ENCODE measurements at regions not wholly inside any gene's neighbourhood (a gene's known extent, or its start where the extent isn't known, plus 50 kb on each side); places are given as distances from the start of the nearest gene placed in this dataset.
"Not testable (repeated sequence)": the region's sequence is repeated elsewhere in the genome, so short reads cannot be mapped to it uniquely, and the experiment has no call there.

DNA sequence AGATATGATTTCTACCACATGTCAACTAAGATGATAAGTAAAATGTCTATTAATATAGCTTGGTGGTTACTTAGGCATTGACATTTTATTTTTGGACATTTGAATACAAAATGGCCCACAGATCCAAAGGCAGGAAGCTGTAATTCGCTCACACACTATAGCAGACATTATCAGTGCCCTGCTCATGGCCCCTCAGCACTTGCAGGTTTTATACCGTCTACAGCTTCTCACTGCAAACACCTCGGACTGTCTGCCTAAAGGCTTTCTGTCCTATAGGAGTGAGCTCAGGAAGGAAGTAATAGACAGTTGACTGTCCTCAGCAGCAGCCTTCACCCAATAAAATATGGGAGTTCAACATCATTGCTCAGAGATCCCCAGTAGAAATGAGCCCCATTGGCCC is 140.8 kb upstream of the RASA1 start:
- DNase-seq: no peak
- intact Hi-C loops (cut with DNase I): no loop called here

DNA sequence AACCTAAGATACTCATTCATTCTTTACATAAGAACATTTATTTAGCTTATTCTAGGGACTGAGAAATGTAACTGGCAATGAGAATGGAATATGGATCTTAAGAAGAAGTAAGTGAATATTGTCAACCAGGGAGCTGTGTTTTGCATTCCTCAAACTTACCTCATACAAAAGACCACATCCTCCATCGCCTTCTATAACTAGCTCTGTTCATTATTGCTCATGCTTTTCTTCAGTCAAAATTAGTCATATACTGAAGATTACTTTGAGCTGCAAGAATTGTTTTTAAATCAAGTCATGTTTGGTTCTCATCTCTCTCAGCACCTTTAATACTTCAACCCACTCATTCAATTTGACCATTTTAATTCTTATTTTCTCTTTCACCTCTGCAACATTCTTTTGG is 140.3 kb upstream of the RASA1 start:
- DNase-seq: no peak
- intact Hi-C loops (cut with DNase I): no loop called here

DNA sequence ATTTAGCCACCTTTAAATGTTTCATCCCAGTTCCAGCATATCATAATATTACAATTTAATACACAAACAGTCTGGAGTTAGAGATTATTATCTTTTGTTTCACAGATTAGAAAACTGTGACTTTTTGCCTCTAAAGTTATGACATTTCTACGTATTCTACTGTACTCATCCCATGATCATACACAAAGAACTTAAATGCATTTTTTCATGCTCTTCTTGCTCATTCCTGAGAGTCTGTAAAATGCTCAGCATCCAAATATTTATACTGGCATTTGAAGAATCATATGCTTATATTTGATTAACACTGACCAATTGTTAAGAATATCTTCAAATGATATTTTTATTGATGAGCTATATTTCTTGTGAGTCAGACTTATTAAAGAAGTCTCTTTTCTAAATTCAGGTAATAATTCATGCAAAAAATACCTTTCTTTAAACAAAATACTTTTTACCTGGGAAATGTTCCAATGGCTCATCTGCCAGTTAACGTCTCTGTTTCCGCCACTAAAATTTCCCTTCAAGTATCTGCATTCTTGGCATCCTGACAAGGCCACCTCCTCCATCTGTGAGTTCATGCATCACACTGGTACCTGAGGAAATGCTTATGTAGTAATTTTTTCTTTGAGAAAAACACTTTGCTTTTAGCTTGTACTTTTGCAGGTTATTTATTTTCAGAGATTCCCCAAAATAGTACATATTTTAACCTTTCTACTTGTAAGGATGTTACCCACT is 139.6 kb upstream of the RASA1 start:
- no peak for DNase-seq
- intact Hi-C loops (cut with DNase I): no loop called here

DNA sequence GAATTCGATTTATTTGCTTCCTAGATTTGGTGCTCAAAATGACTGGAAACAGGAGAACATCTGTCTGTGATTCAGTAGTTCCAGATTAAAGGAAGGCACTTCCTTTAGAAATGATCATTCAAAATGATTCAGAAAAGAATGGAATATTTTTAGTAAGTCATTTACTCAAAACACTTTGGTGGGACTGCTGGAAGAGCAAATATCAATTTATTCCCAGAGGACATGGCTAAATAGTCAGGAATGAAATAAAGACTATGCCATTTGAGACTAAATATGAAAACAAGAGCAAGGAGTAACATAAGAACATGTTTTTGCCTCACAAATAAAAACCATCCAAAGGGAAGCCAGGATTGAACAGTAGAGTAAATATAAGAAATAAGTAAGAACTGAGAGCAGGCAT is 138.6 kb upstream of the RASA1 start:
- DNase-seq: no peak
- intact Hi-C loops (cut with DNase I): no loop called here

DNA sequence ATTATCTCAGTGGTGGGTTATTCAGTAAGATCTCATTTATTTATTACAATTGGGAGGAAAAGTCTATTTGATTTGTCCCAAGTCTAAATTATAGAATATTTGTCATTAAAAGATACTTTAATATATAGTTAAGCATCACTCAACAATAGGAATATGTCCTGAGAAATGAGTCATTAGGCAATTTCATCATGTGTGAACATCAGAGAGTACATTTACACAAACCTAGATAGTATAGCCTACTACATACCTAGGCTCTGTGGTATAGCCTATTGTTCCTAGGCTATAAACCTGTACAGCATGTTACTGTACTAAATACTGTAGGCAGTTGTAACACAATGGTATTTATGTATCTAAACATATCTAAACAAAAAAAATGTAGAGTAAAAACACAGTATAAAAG is 135.0 kb upstream of the RASA1 start:
- intact Hi-C loops (cut with DNase I): no loop called here
- DNase-seq: no peak

DNA sequence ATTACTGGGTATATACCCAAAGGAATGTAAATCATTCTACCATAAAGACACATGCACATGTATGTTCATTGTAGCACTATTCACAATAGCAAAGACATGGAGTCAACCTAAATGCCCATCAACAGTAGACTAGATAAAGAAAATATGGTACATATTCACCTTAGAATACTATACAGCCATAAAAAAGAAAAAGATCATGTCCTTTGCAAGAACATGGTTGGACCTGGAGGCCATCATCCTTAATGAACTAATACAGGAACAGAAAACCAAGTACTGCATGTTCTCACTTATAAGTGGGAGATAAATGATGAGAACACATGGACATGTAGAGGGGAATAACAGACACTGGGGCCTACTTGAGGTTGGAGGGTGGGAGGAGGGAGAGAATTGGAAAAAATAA is 133.2 kb upstream of the RASA1 start:
- DNase-seq; intact Hi-C loops (cut with DNase I): not testable (repeated sequence)

DNA sequence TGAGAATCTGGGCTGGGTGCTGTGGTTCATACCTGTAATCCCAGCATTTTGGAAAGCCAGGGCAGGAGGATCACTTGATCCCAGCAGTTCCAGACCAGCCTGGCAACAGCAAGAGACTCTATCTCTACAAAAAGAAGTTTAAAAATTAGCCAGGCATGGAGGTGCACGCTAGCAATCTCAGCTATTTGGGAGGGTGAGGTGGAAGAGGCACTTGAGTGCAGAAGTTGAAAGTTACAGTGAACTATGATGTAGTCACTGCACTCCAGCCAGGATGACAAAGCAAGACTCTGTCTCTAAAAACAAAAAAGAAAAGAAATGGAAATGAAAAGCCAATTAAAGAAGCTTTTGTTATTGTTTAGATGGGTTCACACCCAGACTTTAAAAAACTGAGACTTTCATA is 131.6 kb upstream of the RASA1 start:
- no peak for DNase-seq
- intact Hi-C loops (cut with DNase I): no loop called here

DNA sequence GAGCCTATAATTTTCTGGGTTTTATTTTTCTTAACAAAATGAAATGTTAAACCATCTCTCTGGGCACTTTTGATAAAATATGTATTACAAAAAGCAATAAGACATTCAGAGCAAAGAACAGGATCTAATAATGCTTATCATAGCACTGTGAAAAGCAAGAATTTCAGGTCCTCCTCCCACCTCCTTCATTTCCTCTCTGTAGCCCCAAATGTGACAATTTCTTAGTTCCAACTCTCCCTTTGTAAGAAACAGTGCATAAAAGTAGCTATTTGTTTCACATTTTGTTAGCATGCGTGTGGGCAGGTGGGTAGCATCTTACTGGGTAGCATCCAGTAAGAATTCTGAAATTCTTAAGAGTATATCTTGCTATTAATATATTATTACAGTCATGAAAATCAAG is 130.9 kb upstream of the RASA1 start:
- intact Hi-C loops (cut with DNase I): no loop called here
- DNase-seq: no peak

DNA sequence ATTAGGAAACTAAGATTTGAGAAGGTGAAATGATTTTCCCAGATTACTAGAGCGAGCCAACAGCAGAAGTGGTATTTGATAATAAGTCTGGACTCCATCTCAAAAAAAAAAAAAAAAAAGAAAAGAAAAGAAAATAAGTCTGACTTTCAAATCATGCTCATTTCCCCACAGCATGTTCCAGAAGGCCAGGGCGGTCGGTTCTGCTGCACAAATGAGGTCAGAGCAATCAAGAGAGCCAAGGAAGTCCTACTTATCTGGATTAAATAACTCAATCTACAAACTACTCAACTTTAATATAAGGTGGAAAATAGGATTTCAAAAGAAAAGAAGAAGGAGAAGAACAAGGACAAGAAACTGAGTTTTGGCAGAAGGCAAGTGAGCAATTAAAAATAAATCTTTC is 130.4 kb upstream of the RASA1 start:
- no peak for DNase-seq
- intact Hi-C loops (cut with DNase I): no loop called here

DNA sequence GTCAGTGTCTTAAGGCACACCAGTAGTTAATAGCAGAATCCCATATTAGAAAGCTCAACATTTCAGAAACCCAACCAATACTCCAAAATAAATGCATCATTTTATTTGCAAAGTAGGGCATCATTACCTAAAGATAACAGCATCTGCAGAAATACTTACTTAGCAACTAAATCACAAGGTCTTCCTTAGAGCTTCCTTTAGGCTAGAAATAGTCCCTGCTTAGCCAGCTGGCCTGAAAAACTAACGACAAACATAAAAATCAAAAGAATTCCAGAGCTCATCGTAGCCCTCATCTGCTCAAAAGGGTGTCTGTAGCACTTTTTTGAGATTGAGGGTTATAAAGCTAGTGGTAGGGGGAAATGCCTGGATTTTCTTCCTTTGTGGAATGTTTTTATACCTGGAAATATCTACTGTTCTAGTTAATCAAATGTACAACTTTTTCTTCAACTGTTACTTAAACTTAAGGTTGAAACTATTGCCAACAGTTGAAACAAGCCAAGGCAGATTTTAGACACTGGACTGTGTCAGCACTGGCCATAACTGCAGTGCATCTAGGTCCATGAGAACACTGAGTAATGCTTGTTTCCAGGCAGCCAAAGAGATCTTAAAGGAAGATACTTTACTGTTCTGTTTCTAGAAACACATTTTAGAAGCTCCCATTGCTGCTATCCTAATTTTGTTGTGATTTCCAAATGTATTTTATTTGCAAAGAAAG is 129.4 kb upstream of the RASA1 start:
- intact Hi-C loops (cut with DNase I): no loop called here
- no peak for DNase-seq

DNA sequence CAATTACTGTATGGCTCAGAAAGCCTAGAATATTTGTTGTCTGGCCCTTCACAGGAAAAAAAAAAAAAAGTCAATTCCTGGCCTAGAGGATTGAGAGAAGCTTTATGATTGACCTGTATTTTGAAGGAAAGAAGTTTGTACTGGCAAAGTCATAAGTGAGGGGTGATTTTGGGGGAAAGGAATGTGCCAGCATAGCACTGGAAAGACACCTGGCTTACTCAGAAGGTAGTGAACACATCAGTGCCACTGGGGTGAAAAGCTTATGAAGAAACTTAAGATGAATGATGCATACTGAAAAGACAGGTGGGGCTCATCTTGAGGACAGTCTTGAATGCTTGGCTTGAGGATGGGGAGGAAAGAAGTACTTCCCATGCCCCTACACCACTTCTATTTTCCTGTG is 127.9 kb upstream of the RASA1 start:
- no peak for DNase-seq
- intact Hi-C loops (cut with DNase I): no loop called here

DNA sequence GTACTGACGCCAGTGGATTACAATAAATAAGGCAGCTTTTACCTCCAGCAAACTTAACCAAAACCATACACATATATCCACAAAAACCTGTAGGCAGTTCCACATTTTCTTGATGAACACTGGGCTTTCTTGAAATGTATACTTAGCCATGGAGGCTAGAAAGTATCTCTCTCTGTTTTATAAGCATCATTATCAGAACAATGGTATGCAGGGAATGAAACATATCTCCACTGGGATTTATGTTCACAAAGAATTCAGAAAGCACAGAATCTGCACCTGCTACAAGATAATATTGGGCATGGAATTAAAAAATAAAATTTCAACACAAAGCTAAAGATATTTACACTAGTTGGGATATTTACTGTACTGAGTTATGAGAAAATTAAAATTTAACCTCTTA is 126.1 kb upstream of the RASA1 start:
- intact Hi-C loops (cut with DNase I): no loop called here
- no peak for DNase-seq

DNA sequence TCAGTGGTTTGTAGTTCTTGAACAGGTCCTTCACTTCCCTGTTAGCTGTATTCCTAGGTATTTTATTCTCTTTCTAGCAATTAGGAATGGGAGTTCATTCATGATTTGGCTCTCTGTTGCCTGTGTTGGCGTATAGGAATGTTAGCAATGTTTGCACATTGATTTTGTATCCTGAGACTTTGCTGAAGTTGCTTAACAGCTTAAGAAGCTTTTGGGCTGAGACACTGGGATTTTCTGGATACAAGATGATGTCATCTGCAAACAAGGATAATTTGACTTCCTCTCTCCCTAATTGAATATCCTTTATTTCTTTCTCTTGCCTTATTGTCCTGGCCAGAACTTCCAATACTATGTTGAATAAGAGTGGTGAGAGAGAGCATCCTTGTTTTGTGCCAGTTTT is 121.8 kb upstream of the RASA1 start:
- DNase-seq; intact Hi-C loops (cut with DNase I): not testable (repeated sequence)

DNA sequence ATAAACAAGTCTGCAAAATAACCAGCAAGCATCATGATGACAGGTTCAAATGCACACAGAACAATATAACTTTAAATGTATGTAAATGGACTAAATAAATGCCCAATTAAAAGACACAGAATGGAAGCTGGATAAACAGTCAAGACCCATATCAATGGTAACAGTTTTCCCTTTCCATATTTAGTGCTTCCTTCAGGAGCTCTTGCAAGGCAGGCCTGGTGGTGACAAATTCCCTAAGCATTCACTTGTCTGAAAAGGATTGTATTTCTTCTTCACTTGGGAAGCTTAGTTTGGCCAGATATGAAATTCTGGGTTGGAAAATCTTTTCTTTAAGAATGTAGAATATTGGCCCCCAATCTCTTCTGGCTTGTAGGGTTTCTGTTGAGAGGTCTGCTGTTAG is 120.2 kb upstream of the RASA1 start:
- intact Hi-C loops (cut with DNase I): no loop called here
- DNase-seq: no peak

DNA sequence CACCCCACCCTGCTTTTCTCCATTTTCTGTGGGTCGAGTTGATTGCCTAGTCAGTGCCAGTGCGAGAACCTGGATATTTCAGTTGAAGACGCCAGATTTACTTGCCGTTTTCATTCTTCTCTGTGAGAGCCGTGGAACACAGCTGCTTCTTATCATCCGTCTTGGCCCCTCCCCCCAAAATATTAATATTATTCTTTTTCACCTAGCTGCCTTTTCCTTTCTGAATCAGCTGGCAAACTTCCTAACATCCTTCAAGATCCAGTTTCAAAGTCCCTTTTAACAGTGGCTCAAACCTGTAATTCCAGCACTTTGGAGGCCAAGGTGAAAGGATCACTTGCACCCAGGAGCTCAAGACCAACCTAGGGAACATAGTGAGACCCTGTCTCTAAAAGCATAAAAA is 117.1 kb upstream of the RASA1 start:
- intact Hi-C loops (cut with DNase I): no loop called here
- DNase-seq: no peak

DNA sequence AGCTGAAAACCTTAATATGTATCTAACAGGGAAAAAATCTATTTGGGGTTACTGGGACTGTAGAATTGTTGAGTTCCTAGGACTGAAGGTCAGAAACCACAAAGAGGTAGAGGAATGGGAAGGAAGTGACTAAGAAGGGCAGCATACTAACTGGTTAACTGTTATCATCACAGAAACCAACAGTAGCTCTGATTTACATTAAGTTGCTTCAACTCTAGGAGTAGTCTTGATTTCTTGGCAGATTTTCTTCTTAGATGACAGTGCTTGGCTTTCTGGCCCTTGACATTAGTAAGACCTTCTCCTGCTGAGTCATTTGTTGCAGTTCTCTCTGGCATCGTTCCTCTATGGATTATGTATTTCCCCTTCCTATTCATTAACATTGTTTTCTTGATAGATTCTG is 116.1 kb upstream of the RASA1 start:
- intact Hi-C loops (cut with DNase I): no loop called here
- DNase-seq: no peak

DNA sequence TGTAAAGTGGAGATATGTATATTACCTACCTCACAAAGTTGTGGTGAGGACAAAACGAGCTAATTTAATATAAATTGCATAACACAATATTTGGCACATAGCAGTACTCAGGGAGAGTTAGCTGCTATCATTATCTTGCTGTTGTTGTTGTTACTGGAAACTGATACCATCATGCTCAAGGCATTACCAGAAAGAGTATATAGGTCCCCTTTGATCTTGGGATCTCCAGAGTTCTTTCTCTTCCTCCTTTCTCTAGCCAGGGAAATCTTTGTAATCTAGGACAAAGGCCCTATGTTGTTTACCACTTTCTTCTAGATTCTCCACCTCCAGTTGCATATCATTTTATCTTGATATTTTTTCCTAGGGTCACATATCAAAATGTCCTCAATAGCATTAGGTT is 114.8 kb upstream of the RASA1 start:
- DNase-seq: no peak
- intact Hi-C loops (cut with DNase I): no loop called here

DNA sequence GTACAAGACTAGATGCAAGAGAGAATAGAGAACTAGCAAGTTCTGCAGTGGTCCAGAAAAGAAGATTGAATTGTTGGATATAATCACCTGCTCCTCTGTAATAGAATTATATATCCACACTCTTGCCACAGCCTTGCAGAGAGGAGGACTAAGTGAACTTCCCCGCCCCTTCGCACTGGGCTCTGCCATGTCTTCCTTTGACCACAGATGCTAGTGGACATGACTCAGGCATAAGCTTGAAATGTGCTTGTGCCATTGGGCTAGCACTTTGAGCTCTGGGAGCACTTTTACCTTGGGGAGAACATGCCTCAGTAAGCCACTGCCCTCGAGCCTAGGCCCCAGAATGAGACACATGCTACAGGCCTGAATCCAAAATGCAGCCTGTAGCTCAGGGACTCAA is 113.5 kb upstream of the RASA1 start:
- DNase-seq: no peak
- intact Hi-C loops (cut with DNase I): no loop called here

DNA sequence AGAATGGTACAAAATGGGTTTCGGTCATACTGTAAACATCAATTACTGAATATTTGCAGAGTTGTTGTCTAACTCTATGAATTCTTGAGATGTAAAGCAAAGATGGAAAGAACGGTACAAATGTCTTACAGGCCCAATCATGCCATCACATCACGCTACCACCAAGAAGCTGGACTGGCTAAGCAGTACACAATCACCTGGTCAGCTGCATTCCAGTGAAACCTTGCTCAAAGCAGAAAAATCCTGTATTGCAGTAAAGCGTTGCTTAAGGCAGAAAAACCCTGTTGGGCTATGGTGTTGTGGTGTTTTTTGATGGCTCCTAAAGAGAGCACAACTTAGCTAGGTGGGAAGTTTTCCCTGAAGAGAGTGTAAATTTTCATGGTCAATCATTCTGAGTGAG is 112.6 kb upstream of the RASA1 start:
- DNase-seq: no peak
- intact Hi-C loops (cut with DNase I): no loop called here

DNA sequence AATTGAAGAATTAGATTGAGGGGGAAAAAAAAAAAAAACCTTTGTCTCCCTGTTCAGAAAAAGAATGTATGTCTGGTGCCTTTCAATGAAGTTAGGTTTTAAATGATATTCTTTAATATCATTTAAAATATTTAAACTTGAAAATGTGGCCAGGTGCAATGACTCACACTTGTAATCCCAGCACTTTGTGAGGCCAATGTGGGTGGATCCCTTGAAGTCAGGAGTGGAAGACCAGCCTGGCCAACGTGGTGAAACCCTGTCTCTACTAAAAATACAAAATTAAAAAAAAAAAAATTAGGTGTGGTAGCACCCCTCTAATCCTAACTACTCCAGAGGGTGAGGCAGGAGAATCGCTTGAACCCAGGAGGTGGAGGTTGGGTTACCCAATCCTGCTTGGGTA is 111.1 kb upstream of the RASA1 start:
- intact Hi-C loops (cut with DNase I): no loop called here
- DNase-seq: no peak

DNA sequence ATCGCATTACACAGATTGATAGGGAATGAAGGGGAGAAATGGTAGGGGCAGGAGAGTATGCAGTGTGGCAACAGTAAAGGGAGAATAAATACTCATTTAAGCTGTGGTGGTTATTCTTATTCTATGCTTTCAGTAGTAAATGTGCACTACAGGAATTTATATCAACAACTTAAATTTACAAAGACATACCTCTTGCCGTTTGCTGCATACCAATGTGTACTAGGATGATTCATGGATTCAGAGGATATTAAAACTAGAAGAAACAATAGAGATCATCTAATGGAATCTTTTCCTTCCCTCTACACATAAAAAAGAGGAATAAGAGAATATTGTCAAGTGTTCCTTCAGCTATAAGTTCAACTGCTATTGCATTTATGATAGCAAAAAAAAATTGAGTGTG is 103.3 kb upstream of the RASA1 start:
- intact Hi-C loops (cut with DNase I): no loop called here
- DNase-seq: no peak

DNA sequence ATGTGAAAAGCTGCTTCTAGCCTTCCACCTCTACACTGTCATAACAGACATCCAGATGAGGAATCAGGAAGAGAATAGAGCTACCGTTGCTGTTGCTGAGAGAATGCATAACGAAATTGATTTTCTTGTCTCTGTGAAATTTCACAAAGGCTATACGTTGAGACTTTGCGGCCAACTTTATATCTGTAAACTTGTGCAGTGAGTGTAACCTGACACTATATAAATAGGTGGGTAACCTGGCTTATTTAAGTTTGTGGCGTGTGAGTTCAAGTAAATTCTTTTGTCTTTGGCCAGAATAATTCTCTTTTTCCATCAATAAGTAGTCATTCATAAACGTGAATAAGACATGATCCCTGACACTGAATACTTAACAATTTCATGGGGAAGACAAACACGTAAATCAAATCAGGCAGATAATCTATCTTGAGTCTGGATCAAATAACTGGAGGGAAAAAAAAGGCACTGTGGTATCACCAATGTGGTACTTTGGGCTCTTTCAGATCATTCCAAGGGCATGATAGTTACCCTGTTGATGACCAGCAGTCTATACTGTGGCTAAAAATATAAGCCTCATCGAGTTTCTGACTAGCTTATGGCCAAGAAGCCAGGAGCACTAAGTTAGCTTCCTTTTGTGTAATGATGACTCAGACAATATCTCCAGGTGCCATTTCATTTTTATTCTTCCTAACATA is 98.2 kb upstream of the RASA1 start:
- intact Hi-C loops (cut with DNase I): no loop called here
- DNase-seq: no peak

All from posterior cingulate gyrus (tissue), 11 donors.